ENCODE measurements at regions not wholly inside any gene's neighbourhood (a gene's known extent, or its start where the extent isn't known, plus 50 kb on each side); places are given as distances from the start of the nearest gene placed in this dataset.

DNA sequence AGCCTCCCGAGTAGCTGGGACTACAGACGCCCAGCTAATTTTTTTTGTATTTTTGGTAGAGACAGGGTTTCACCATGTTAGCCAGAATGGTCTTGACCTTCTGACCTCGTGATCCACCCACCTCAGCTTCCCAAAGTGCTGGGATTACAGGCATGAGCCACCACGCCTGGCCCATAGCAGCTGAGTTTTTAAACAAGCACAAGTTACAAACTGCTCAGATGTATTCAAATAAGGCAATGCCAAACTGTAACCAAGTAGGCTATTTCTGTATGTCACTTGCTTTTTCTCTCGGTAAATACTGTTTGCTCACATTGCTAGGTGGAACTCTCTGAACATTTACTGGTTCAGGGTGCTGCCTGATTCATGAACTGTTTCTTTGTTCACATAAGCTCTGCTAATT is 799.3 kb upstream of the NUDT12 start:
- Mint-ChIP-seq H3K27me3 (ENCODE audit: low read depth) (no peaks in the 10 kb centered on the region), H3K36me3 (ENCODE audit: insufficient read depth in 1 of 3, low read depth in 3 of 3) (peaks cover 0 to 2% (median 1%) of the 10 kb centered on the region in 3 experiments; a peak in 2 of 7 replicates), H3K9me3 (no peaks in the 10 kb centered on the region; a peak in 2 of 5 replicates), H3K4me3 (no peak overlapping the region), H3K4me1 (no peaks in the 10 kb centered on the region), H3K27ac (peak overlapping the region in 1 of 3 experiments; percentile 44; a peak in 1 of 7 replicates)
- Histone ChIP-seq H3K79me1 (ENCODE audit: insufficient read depth, low read depth, low read length, poor library complexity, severe bottlenecking) (no peaks in the 10 kb centered on the region), H3K4me2 (ENCODE audit: insufficient read depth, insufficient read length, low read length) (no peak overlapping the region), H2BK5ac (ENCODE audit: insufficient read length, low read length) (no peak overlapping the region), H3K9ac (ENCODE audit: extremely low read depth, insufficient read length, low read length) (no peak overlapping the region), H3K27ac (ENCODE audit: insufficient read length, low read depth, low read length) (no peak overlapping the region), H3K14ac (ENCODE audit: insufficient read depth, low read length) (no peak overlapping the region), H3K23me2 (ENCODE audit: insufficient read length, low read depth, low read length, poor library complexity, severe bottlenecking) (no peaks in the 10 kb centered on the region), H4K91ac (ENCODE audit: insufficient read length, low read depth, low read length) (no peak overlapping the region), H3K27me3 (ENCODE audit: insufficient read depth, low read length) (no peaks in the 10 kb centered on the region), H4K5ac (ENCODE audit: insufficient read length, low read depth, low read length) (no peak overlapping the region), H3T11ph (ENCODE audit: low read length) (no peak overlapping the region), H4K8ac (replicated peaks; ENCODE audit: insufficient read length, low read depth, low read length) (no peak overlapping the region), H3K56ac (ENCODE audit: insufficient read length, low read depth, low read length) (no peak overlapping the region), H4K20me1 (ENCODE audit: control insufficient read depth, insufficient read depth, insufficient read length) (no peaks in the 10 kb centered on the region), H2BK120ac (ENCODE audit: low read depth, low read length, poor library complexity, severe bottlenecking) (no peak overlapping the region), H3K4ac (ENCODE audit: low read depth, low read length) (no peak overlapping the region), H2BK12ac (ENCODE audit: insufficient read length, low read depth, low read length) (no peak overlapping the region), H2BK20ac (ENCODE audit: low read depth, low read length, poor library complexity, severe bottlenecking) (no peak overlapping the region), H3K23ac (ENCODE audit: insufficient read length, low read depth, low read length) (no peak overlapping the region), H2AFZ (ENCODE audit: low read length) (no peak overlapping the region), H2BK15ac (ENCODE audit: low read depth, low read length) (no peak overlapping the region), H3K4me1 (ENCODE audit: insufficient read depth, low read length) (no peaks in the 10 kb centered on the region), H3K18ac (ENCODE audit: insufficient read length, low read depth, low read length) (no peak overlapping the region), H3K9me3 (ENCODE audit: control insufficient read depth, low read depth, low read length) (no peaks in the 10 kb centered on the region), H3K79me2 (ENCODE audit: insufficient read depth, low read length) (no peaks in the 10 kb centered on the region), H2AK5ac (ENCODE audit: insufficient read length, low read length) (no peak overlapping the region)
- DNase-seq: no peak
- TF ChIP-seq, protein P1, sequence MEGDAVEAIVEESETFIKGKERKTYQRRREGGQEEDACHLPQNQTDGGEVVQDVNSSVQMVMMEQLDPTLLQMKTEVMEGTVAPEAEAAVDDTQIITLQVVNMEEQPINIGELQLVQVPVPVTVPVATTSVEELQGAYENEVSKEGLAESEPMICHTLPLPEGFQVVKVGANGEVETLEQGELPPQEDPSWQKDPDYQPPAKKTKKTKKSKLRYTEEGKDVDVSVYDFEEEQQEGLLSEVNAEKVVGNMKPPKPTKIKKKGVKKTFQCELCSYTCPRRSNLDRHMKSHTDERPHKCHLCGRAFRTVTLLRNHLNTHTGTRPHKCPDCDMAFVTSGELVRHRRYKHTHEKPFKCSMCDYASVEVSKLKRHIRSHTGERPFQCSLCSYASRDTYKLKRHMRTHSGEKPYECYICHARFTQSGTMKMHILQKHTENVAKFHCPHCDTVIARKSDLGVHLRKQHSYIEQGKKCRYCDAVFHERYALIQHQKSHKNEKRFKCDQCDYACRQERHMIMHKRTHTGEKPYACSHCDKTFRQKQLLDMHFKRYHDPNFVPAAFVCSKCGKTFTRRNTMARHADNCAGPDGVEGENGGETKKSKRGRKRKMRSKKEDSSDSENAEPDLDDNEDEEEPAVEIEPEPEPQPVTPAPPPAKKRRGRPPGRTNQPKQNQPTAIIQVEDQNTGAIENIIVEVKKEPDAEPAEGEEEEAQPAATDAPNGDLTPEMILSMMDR (conservative IDR thresholded peaks at IDR 0.05): no peak
- no CpG with 5 or more reads among the region's 5 CpGs for WGBS (ENCODE audit: extremely low coverage, insufficient read length, low lambda C conversion rate)
